ENCODE measurements at regions not wholly inside any gene's neighbourhood (a gene's known extent, or its start where the extent isn't known, plus 50 kb on each side); places are given as distances from the start of the nearest gene placed in this dataset.

GRCh38 chr3:3699407-3699806 lies 99.8 kb upstream of the LRRN1 start (continued):
- TF ChIP-seq FOSL2 (IDR thresholded peaks at IDR 0.05) (no peak), FOSL2 (CRISPR knock-in tag; IDR thresholded peaks at IDR 0.05) (no peak), KDM1A (IDR thresholded peaks at IDR 0.05; ENCODE audit: low read depth) (no peak)

DNA sequence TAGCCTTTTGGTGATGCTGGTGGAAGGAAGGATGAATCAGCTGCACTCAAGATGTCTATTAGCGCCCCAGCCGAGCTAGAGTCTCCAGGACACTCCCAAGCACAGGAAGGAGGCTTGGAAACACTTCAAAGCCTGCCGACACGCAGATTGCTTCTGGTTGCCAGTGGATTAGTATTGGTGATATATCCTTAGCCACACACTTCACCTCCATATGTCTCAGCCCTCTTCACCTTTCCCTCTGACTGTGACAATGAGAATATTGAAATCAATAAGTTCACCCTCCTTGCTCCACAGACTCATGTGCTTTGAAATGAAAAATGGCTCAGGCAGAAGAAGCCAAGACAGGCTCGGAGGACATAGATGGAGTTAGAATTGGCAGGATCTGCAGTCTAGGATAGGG lies 102.9 kb upstream of the LRRN1 start:
- ATAC-seq (no peak), DNase-seq (ENCODE audit: low read depth in 1 of 2, low spot score in 1 of 2) (no peak), FAIRE-seq (no peak)
- TF ChIP-seq MYC (IDR thresholded peaks at IDR 0.05; ENCODE audit: borderline replicate concordance, low read length) (no peak), CBX2 (IDR thresholded peaks at IDR 0.05; ENCODE audit: borderline replicate concordance, low read depth) (no peak), CBX8 (IDR thresholded peaks at IDR 0.05) (no peak), RAD21 (conservative IDR thresholded peaks at IDR 0.05 in 1 of 2, IDR thresholded peaks at IDR 0.05 in 1 of 2) (no peak), JUNB (IDR thresholded peaks at IDR 0.05) (no peak), CHD2 (IDR thresholded peaks at IDR 0.05; ENCODE audit: low read length, partially characterized antibody) (no peak), SMC3 (IDR thresholded peaks at IDR 0.05) (no peak), HMGXB4 (CRISPR knock-in tag; IDR thresholded peaks at IDR 0.05; ENCODE audit: borderline replicate concordance) (no peak), HOXA7 (CRISPR knock-in tag; IDR thresholded peaks at IDR 0.05) (no peak), MAFK (IDR thresholded peaks at IDR 0.05; ENCODE audit: partially characterized antibody) (no peak), ZC3H11A (IDR thresholded peaks at IDR 0.05) (no peak), NR3C1 (IDR thresholded peaks at IDR 0.05) (no peak), EP300 (IDR thresholded peaks at IDR 0.05) (no peak), POLR2AphosphoS2 (conservative IDR thresholded peaks at IDR 0.05; ENCODE audit: low read length) (no peak), ZNF302 (CRISPR knock-in tag; IDR thresholded peaks at IDR 0.05) (no peak)
- TF ChIP-seq, protein P1, sequence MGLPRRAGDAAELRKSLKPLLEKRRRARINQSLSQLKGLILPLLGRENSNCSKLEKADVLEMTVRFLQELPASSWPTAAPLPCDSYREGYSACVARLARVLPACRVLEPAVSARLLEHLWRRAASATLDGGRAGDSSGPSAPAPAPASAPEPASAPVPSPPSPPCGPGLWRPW (IDR thresholded peaks at IDR 0.05) = no peak
- TF ChIP-seq, protein P2, sequence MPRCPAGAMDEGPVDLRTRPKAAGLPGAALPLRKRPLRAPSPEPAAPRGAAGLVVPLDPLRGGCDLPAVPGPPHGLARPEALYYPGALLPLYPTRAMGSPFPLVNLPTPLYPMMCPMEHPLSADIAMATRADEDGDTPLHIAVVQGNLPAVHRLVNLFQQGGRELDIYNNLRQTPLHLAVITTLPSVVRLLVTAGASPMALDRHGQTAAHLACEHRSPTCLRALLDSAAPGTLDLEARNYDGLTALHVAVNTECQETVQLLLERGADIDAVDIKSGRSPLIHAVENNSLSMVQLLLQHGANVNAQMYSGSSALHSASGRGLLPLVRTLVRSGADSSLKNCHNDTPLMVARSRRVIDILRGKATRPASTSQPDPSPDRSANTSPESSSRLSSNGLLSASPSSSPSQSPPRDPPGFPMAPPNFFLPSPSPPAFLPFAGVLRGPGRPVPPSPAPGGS (IDR thresholded peaks at IDR 0.05) = no peak
- Histone ChIP-seq H3K9me3 (no peaks in the 10 kb centered on the region), H3K4me1 (no peaks in the 10 kb centered on the region), H3K4me3 (no peak overlapping the region), H3K4me2 (no peak overlapping the region), H3K27ac (no peak overlapping the region)
- 15% methylated on average over 5 of the region's 5 CpGs for WGBS (ENCODE audit: missing lambda C conversion rate)
- ChIA-PET POLR2A (no interaction called here), CTCF (no interaction called here)

DNA sequence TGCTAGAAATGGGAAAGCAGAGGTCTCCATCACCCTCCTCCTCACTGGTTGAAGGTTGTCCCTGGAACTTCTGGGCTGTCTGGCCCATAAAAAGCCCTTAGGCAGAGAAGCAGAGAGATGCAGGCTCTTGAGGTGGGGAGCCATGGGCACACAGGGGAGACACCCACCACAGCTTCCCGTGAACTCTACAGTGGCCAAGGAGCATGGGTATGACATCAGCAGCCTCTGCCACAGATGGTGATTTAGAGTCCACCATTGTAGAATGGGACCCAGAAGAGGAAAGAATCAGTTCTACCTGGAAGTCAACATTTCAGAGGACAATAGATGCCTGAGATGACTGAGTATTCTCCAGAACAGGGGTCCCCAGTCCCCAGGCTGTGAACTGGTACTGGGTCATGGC lies 105.6 kb upstream of the LRRN1 start:
- Histone ChIP-seq H3K4me3 (no peak overlapping the region), H3K4me2 (no peak overlapping the region), H3K4me1 (no peaks in the 10 kb centered on the region), H3K27ac (no peak overlapping the region), H3K9me3 (no peaks in the 10 kb centered on the region)
- WGBS (ENCODE audit: missing lambda C conversion rate) = 29% methylated on average over 1 of the region's 1 CpG
- CTCF ChIA-PET = no interaction called here
- POLR2A ChIA-PET = no interaction called here
- no peak for FAIRE-seq
- no peak for DNase-seq (ENCODE audit: low read depth in 1 of 2, low spot score in 1 of 2)
- no peak for ATAC-seq
- no peak for TF ChIP-seq NR3C1 (IDR thresholded peaks at IDR 0.05)
- no peak for TF ChIP-seq EHMT2 (IDR thresholded peaks at IDR 0.05; ENCODE audit: low read depth)
- no peak for TF ChIP-seq HDAC2 (IDR thresholded peaks at IDR 0.05)
- TF ChIP-seq KDM1A (IDR thresholded peaks at IDR 0.05; ENCODE audit: low read depth) = no peak
- TF ChIP-seq, protein P3, sequence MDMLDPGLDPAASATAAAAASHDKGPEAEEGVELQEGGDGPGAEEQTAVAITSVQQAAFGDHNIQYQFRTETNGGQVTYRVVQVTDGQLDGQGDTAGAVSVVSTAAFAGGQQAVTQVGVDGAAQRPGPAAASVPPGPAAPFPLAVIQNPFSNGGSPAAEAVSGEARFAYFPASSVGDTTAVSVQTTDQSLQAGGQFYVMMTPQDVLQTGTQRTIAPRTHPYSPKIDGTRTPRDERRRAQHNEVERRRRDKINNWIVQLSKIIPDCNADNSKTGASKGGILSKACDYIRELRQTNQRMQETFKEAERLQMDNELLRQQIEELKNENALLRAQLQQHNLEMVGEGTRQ (IDR thresholded peaks at IDR 0.05) = no peak
- TF ChIP-seq RFX5 (IDR thresholded peaks at IDR 0.05) = no peak
- no peak for TF ChIP-seq RNF2 (IDR thresholded peaks at IDR 0.05; ENCODE audit: borderline replicate concordance, low read depth)
- no peak for TF ChIP-seq MAFK (IDR thresholded peaks at IDR 0.05; ENCODE audit: partially characterized antibody)
- TF ChIP-seq, protein P2 (IDR thresholded peaks at IDR 0.05) = no peak
- no peak for TF ChIP-seq JUN (IDR thresholded peaks at IDR 0.05)
- TF ChIP-seq BHLHE40 (IDR thresholded peaks at IDR 0.05; ENCODE audit: low read depth, low read length) = no peak
- TF ChIP-seq FOSL2 (IDR thresholded peaks at IDR 0.05) = no peak
- no peak for TF ChIP-seq FOSL2 (CRISPR knock-in tag; IDR thresholded peaks at IDR 0.05)
- no peak for TF ChIP-seq CBX2 (IDR thresholded peaks at IDR 0.05; ENCODE audit: borderline replicate concordance, low read depth)
- no peak for TF ChIP-seq HOXB13 (CRISPR knock-in tag; IDR thresholded peaks at IDR 0.05; ENCODE audit: low read depth)
- no peak for TF ChIP-seq EHF (CRISPR knock-in tag; IDR thresholded peaks at IDR 0.05)

Data from A549 (cell line).